IPS-20b (cell line): ENCODE measurements at regions not wholly inside any gene's neighbourhood (a gene's known extent, or its start where the extent isn't known, plus 50 kb on each side); places are given as distances from the start of the nearest gene placed in this dataset.

Experiments
- H3K27ac ChIP-seq: one replicate; pipeline ENCODE4 v1.5.1; 2013; ENCODE audit warnings: low read length
- H3K27me3 ChIP-seq: 2 replicates; pipeline ENCODE4 v1.6.1; 2013; ENCODE audit warnings: mild to moderate bottlenecking, low read length, inconsistent platforms; ENCODE audit not compliant: insufficient read depth
- H3K36me3 ChIP-seq: 2 replicates; pipeline ENCODE4 v1.6.1; 2013; ENCODE audit warnings: low read depth, mild to moderate bottlenecking, inconsistent platforms, low read length, moderate library complexity; ENCODE audit not compliant: insufficient read depth
- H3K4me1 ChIP-seq: 2 replicates; pipeline ENCODE4 v1.6.1; 2013; ENCODE audit warnings: mild to moderate bottlenecking, control low read depth, inconsistent platforms, low read length, moderate library complexity; ENCODE audit not compliant: insufficient read depth
- H3K4me3 ChIP-seq: 2 replicates; pipeline ENCODE4 v1.5.1; 2013; ENCODE audit warnings: mild to moderate bottlenecking, low read length, inconsistent platforms
- H3K9ac ChIP-seq: 2 replicates; pipeline ENCODE4 v1.6.1; 2013; ENCODE audit warnings: low read depth, mild to moderate bottlenecking, inconsistent platforms, low read length, moderate library complexity
- H3K9me3 ChIP-seq: 2 replicates; pipeline ENCODE4 v1.6.1; 2013; ENCODE audit warnings: mild to moderate bottlenecking, low read depth, low read length, inconsistent platforms; ENCODE audit not compliant: insufficient read depth

- no peaks in the 10 kb centered on the region for H3K36me3 ChIP-seq
- no peak overlapping the region for H3K27ac ChIP-seq
- H3K27me3 ChIP-seq = no peaks in the 10 kb centered on the region
- H3K4me1 ChIP-seq = no peaks in the 10 kb centered on the region
- no peak overlapping the region for H3K4me3 ChIP-seq
- H3K9me3 ChIP-seq = no peaks in the 10 kb centered on the region
- no peak overlapping the region for H3K9ac ChIP-seq
Measured at GRCh38 chr2:122960759-122961641, 1064.1 kb upstream of the CNTNAP5 start.

DNA sequence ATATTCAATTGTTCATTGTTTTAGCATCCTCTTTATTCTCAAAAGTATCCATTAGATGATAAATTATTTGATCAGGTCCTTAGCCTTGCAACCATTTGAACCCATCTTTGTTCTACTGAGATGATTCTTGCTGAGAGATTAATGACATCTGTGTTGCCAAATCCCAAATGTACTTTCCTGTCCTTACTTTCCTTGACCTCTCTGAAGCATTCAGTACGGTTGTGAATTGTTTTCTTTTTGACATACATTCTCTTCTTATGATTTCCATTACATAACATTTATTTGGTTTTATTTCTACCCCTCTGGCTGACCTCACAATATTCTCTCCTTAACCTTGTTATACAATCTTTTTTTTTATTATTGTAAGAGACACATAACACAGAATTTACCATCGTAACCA lies 1058.6 kb upstream of the CNTNAP5 start:
- Histone ChIP-seq H3K36me3 (no peaks in the 10 kb centered on the region), H3K9me3 (no peaks in the 10 kb centered on the region), H3K9ac (no peak overlapping the region), H3K27ac (no peak overlapping the region), H3K4me3 (no peak overlapping the region), H3K27me3 (no peaks in the 10 kb centered on the region), H3K4me1 (no peaks in the 10 kb centered on the region)

GRCh38 chr2:122977580-122977979 lies 1047.5 kb upstream of the CNTNAP5 start:
- Histone ChIP-seq H3K9me3 (no peaks in the 10 kb centered on the region), H3K27ac (no peak overlapping the region), H3K36me3 (no peaks in the 10 kb centered on the region), H3K4me1 (no peaks in the 10 kb centered on the region), H3K9ac (no peak overlapping the region), H3K27me3 (no peaks in the 10 kb centered on the region), H3K4me3 (no peak overlapping the region)

DNA sequence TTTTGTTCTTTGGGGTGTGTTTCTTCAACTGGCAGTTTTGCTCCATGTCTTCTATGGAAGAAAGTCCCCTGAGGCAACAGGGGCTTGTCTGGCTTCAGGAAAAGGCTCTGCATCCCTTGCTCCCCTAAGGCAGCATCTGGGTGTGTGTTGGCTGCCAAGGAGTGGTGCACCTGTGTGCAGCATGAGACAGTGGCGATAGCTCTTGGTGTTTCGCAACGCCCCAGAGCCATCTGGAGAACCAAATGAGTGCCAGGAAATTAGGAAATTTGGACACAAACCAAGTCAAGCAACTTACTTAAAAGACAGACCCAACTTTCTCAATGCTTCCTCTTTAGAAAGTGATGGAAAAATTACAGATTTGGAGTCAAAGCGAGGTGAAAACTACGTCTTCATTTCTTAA lies 1044.4 kb upstream of the CNTNAP5 start:
- Histone ChIP-seq H3K36me3 (no peaks in the 10 kb centered on the region), H3K27me3 (no peaks in the 10 kb centered on the region)

DNA sequence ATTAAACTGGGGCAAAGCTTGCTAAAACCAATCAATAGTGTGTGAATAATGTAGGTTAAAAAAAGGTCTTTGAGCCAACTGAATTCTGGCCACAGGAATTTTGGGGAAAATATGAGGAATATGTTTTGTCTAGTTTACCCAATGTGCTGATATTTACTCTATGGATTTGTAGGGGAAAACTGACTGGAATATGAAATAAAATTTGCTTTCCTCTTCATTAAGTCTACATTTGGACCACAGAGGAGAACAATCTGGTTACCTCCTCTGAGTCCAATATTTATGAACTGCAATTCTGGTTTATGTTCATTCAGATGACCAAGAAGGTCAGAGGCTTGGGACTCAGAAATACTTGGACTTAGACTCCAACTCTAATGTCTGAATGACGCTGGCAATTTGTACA lies 1042.2 kb upstream of the CNTNAP5 start:
- Histone ChIP-seq H3K9ac (no peak overlapping the region), H3K27ac (no peak overlapping the region), H3K4me3 (no peak overlapping the region), H3K4me1 (no peaks in the 10 kb centered on the region), H3K36me3 (no peaks in the 10 kb centered on the region), H3K27me3 (no peaks in the 10 kb centered on the region), H3K9me3 (no peaks in the 10 kb centered on the region)

More for the DNA sequence above, 1044.4 kb upstream of the CNTNAP5 start:
- H3K9me3 ChIP-seq = no peaks in the 10 kb centered on the region
- no peak overlapping the region for H3K27ac ChIP-seq
- H3K4me3 ChIP-seq = no peak overlapping the region
- H3K4me1 ChIP-seq = no peaks in the 10 kb centered on the region
- no peak overlapping the region for H3K9ac ChIP-seq

DNA sequence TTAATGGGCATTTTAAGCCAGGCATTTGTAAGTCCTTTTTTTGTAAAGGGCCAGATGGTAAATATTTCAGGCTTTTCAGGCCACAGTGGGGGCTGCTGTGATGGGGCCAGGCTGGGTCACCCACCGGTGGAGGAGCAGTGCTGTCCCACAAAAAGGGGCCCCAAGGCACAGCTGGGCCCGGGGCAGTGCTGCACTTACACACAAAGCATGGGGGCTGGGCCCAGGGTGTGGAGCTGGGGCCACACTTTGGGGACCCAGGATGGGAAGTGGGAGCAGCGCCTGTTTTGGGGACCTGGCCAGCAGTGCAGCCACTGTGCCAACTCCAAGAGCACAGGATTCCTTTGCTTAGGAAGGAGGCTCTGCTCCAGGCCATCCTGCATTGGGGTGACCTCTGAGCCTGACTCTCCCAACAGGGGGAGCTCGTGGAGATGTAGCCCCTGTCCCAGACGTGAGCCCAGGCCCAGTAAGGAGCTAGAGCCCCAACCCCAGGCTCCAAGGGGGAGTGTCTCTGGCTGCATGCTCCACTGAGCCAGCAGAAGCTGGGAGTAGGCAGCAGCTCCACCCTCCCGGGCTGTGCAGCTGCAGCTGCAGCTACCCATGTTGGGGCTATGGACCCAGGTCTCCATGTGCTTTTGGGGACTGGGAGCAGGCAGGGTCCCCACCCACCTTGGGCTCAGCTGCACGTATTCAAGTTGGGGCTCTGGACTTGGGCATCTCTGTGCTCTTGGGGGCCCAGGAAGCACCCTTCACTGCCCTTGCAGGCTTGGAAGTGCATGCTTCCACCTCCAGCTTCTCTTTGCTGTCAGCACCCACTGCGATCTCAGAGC lies 1036.5 kb upstream of the CNTNAP5 start:
- Histone ChIP-seq H3K9me3 (peaks cover 9% of the 10 kb centered on the region; the same call in 1 of the 2 replicates), H3K9ac (no peak overlapping the region), H3K4me3 (no peak overlapping the region), H3K36me3 (no peaks in the 10 kb centered on the region), H3K4me1 (no peaks in the 10 kb centered on the region), H3K27me3 (no peaks in the 10 kb centered on the region), H3K27ac (no peak overlapping the region)

GRCh38 chr2:122993592-122993991 lies 1031.5 kb upstream of the CNTNAP5 start:
- H3K9ac ChIP-seq = no peak overlapping the region
- no peak overlapping the region for H3K4me3 ChIP-seq
- no peaks in the 10 kb centered on the region for H3K27me3 ChIP-seq
- no peak overlapping the region for H3K27ac ChIP-seq
- H3K36me3 ChIP-seq = no peaks in the 10 kb centered on the region
- H3K4me1 ChIP-seq = no peaks in the 10 kb centered on the region
- H3K9me3 ChIP-seq = peaks cover 12% of the 10 kb centered on the region; the same call in 1 of the 2 replicates

DNA sequence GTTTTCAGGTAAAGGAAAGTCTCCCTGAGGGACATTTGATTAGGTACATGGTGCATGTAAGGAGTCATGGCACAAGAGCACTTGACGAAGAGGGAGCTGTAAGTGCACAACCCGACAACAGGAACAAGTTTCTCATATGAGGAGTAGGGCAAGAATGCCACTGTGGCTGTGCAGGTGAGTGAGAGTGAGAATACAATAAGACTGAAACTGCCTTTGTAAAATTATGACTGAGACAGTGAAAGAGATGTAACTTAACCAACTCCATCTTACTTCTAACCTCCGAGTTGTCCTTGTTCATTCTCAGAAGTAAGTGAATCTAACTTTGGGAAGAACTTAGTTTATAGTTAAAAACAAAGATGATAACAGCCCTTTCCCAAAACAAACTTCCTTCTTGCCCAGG lies 1025.8 kb upstream of the CNTNAP5 start:
- no peaks in the 10 kb centered on the region for H3K36me3 ChIP-seq
- H3K27me3 ChIP-seq = no peaks in the 10 kb centered on the region
- H3K9ac ChIP-seq = no peak overlapping the region
- H3K4me3 ChIP-seq = no peak overlapping the region
- H3K9me3 ChIP-seq = no peaks in the 10 kb centered on the region
- peaks cover 25% of the 10 kb centered on the region; the same call in 1 of the 2 replicates for H3K4me1 ChIP-seq
- peak overlapping the region; percentile 44 for H3K27ac ChIP-seq

DNA sequence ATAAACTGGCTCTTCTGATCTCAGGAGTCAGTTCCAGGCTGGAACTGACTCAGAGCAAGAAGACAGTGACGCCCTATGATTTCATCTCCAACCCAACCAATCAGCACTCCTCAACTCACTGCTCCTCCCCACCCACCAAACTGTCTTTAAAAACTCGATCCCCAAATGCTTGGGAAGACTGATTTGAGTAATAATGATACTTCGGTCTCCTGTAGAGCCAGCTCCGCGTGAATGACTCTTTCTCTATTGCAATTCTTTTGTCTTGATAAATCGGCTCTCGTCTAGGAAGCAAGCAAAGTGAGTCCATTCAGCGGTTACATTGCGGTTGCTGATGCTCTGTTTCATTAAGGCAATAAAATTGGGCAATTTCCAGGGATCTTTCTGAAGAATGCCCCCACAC lies 1025.3 kb upstream of the CNTNAP5 start:
- peaks cover 25% of the 10 kb centered on the region; the same call in 1 of the 2 replicates for H3K4me1 ChIP-seq
- H3K36me3 ChIP-seq = no peaks in the 10 kb centered on the region
- no peaks in the 10 kb centered on the region for H3K27me3 ChIP-seq
- no peaks in the 10 kb centered on the region for H3K9me3 ChIP-seq
- H3K27ac ChIP-seq = peak overlapping the region; percentile 44
- H3K4me3 ChIP-seq = peak overlapping the region; percentile 48; the same call in 1 of the 2 replicates
- H3K9ac ChIP-seq = peak overlapping the region; percentile 20; the same call in 1 of the 2 replicates

GRCh38 chr2:123002660-123003248 lies 1022.3 kb upstream of the CNTNAP5 start:
- Histone ChIP-seq H3K4me3 (no peak overlapping the region), H3K4me1 (peaks cover 25% of the 10 kb centered on the region; the same call in 1 of the 2 replicates), H3K9ac (no peak overlapping the region), H3K36me3 (no peaks in the 10 kb centered on the region), H3K27ac (no peak overlapping the region), H3K9me3 (no peaks in the 10 kb centered on the region), H3K27me3 (no peaks in the 10 kb centered on the region)

- no peaks in the 10 kb centered on the region for H3K27me3 ChIP-seq
- H3K4me3 ChIP-seq = no peak overlapping the region
- no peak overlapping the region for H3K27ac ChIP-seq
- no peaks in the 10 kb centered on the region for H3K4me1 ChIP-seq
- H3K9ac ChIP-seq = no peak overlapping the region
- H3K9me3 ChIP-seq = no peaks in the 10 kb centered on the region
- H3K36me3 ChIP-seq = no peaks in the 10 kb centered on the region
Measured at GRCh38 chr2:123015186-123015585, 1009.9 kb upstream of the CNTNAP5 start.
